Right renal cortex interstitium (tissue), 3 donors: ENCODE measurements at regions not wholly inside any gene's neighbourhood (a gene's known extent, or its start where the extent isn't known, plus 50 kb on each side); places are given as distances from the start of the nearest gene placed in this dataset.

Experiments
- DNase-seq, 3 donors: peaks; one replicate each; pipeline ENCODE4 v3.0.0-alpha.2; 2013; ENCODE audit warnings: low read depth in 3 of 3, low spot score in 2 of 3

- no peak for DNase-seq
Measured at GRCh38 chr9:108526518-108526917, 329.3 kb downstream of the ACTL7B start.

- no peak for DNase-seq
Measured at GRCh38 chr9:108525186-108525585, 330.6 kb downstream of the ACTL7B start.

- DNase-seq: no peak
Measured at GRCh38 chr9:108521063-108521590, 334.7 kb downstream of the ACTL7B start.

GRCh38 chr9:108519437-108519836, 336.3 kb downstream of the ACTL7B start:
- no peak for DNase-seq

- DNase-seq: no peak
Measured at GRCh38 chr9:108517651-108518365, 338.0 kb downstream of the ACTL7B start.

- no peak for DNase-seq
Measured at GRCh38 chr9:108516391-108516790, 339.4 kb downstream of the ACTL7B start.

- no peak for DNase-seq
Measured at GRCh38 chr9:108515856-108516255, 339.9 kb downstream of the ACTL7B start.

- DNase-seq: no peak
Measured at GRCh38 chr9:108512426-108513173, 343.2 kb downstream of the ACTL7B start.

- DNase-seq: no peak
Measured at GRCh38 chr9:108511307-108511706, 344.5 kb downstream of the ACTL7B start.

- no peak for DNase-seq
Measured at GRCh38 chr9:108496846-108497245, 358.9 kb downstream of the ACTL7B start.

GRCh38 chr9:108489567-108489966, 366.2 kb downstream of the ACTL7B start:
- no peak for DNase-seq

GRCh38 chr9:108486831-108487230, 369.0 kb downstream of the ACTL7B start:
- DNase-seq: no peak

GRCh38 chr9:108484468-108484867, 371.3 kb downstream of the ACTL7B start:
- DNase-seq: no peak

- DNase-seq: no peak
Measured at GRCh38 chr9:108483676-108484075, 372.1 kb downstream of the ACTL7B start.

- DNase-seq: no peak
Measured at GRCh38 chr9:108479989-108480652, 375.7 kb downstream of the ACTL7B start.

- no peak for DNase-seq
Measured at GRCh38 chr9:108478431-108479332, 377.1 kb downstream of the ACTL7B start.

- no peak for DNase-seq
Measured at GRCh38 chr9:108477529-108478006, 378.2 kb downstream of the ACTL7B start.

- DNase-seq: no peak
Measured at GRCh38 chr9:108476574-108476973, 379.2 kb downstream of the ACTL7B start.

- DNase-seq: no peak
Measured at GRCh38 chr9:108475813-108476212, 380.0 kb downstream of the ACTL7B start.

- no peak for DNase-seq
Measured at GRCh38 chr9:108474356-108474755, 381.4 kb downstream of the ACTL7B start.
